Nephron progenitor cell (in vitro differentiated cells): ENCODE measurements at regions not wholly inside any gene's neighbourhood (a gene's known extent, or its start where the extent isn't known, plus 50 kb on each side); places are given as distances from the start of the nearest gene placed in this dataset.

Experiments used
- DNase-seq: peaks from one replicate; pipeline ENCODE4 v3.0.0; 2021
- H3K27ac Mint-ChIP-seq: 2 replicates; pipeline ENCODE4 v1.8.0; 2021; ENCODE audit warnings: mild to moderate bottlenecking, moderate library complexity, mixed read lengths
- H3K27me3 Mint-ChIP-seq: 2 replicates; pipeline ENCODE4 v1.8.0; 2021; ENCODE audit warnings: mild to moderate bottlenecking, low read depth, mixed read lengths; ENCODE audit not compliant: poor library complexity
- H3K36me3 Mint-ChIP-seq: 2 replicates; pipeline ENCODE4 v1.8.0; 2021; ENCODE audit warnings: low read depth, mixed read lengths
- H3K4me1 Mint-ChIP-seq: 2 replicates; pipeline ENCODE4 v1.8.0; 2021; ENCODE audit warnings: mixed read lengths
- H3K4me3 Mint-ChIP-seq: 2 replicates; pipeline ENCODE4 v1.8.0; 2021; ENCODE audit warnings: mild to moderate bottlenecking, moderate library complexity, mixed read lengths
- H3K9me3 Mint-ChIP-seq: 2 replicates; pipeline ENCODE4 v1.8.0; 2021; ENCODE audit warnings: mild to moderate bottlenecking, moderate library complexity, mixed read lengths
- TF ChIP-seq, protein P1 (sequence below): fragments of 200-600 bp; sonication (generic); IDR thresholded peaks from 2 replicates; pipeline ENCODE4 v1.5.0; 2021; ENCODE audit warnings: antibody characterized with exemption

- no peaks in the 10 kb centered on the region for H3K9me3 Mint-ChIP-seq
- DNase-seq: no peak
- H3K27ac Mint-ChIP-seq: no peak overlapping the region
- H3K27me3 Mint-ChIP-seq: no peaks in the 10 kb centered on the region
- no peaks in the 10 kb centered on the region for H3K36me3 Mint-ChIP-seq
- TF ChIP-seq, protein P1, sequence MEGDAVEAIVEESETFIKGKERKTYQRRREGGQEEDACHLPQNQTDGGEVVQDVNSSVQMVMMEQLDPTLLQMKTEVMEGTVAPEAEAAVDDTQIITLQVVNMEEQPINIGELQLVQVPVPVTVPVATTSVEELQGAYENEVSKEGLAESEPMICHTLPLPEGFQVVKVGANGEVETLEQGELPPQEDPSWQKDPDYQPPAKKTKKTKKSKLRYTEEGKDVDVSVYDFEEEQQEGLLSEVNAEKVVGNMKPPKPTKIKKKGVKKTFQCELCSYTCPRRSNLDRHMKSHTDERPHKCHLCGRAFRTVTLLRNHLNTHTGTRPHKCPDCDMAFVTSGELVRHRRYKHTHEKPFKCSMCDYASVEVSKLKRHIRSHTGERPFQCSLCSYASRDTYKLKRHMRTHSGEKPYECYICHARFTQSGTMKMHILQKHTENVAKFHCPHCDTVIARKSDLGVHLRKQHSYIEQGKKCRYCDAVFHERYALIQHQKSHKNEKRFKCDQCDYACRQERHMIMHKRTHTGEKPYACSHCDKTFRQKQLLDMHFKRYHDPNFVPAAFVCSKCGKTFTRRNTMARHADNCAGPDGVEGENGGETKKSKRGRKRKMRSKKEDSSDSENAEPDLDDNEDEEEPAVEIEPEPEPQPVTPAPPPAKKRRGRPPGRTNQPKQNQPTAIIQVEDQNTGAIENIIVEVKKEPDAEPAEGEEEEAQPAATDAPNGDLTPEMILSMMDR: no peak
- H3K4me1 Mint-ChIP-seq: peaks cover 3% of the 10 kb centered on the region
- no peak overlapping the region for H3K4me3 Mint-ChIP-seq
Measured at GRCh38 chr17:52837492-52837891, 679.0 kb upstream of the CA10 start.

- Mint-ChIP-seq H3K27me3 (no peaks in the 10 kb centered on the region), H3K27ac (no peak overlapping the region)
- TF ChIP-seq, protein P1: no peak
Measured at GRCh38 chr17:52831536-52831935, 673.0 kb upstream of the CA10 start.

GRCh38 chr17:52828621-52829020 lies 670.1 kb upstream of the CA10 start:
- no peak for DNase-seq
- TF ChIP-seq, protein P1: no peak
- Mint-ChIP-seq H3K4me1 (no peaks in the 10 kb centered on the region), H3K27me3 (no peaks in the 10 kb centered on the region), H3K27ac (no peak overlapping the region), H3K36me3 (no peaks in the 10 kb centered on the region), H3K4me3 (no peak overlapping the region), H3K9me3 (no peaks in the 10 kb centered on the region)

More at GRCh38 chr17:52831536-52831935, 673.0 kb upstream of the CA10 start:
- H3K36me3 Mint-ChIP-seq: no peaks in the 10 kb centered on the region
- no peaks in the 10 kb centered on the region for H3K9me3 Mint-ChIP-seq
- DNase-seq: no peak
- no peak overlapping the region for H3K4me3 Mint-ChIP-seq
- no peaks in the 10 kb centered on the region for H3K4me1 Mint-ChIP-seq

GRCh38 chr17:52827526-52827925 lies 669.0 kb upstream of the CA10 start:
- no peaks in the 10 kb centered on the region for H3K27me3 Mint-ChIP-seq
- DNase-seq: no peak
- H3K4me1 Mint-ChIP-seq: no peaks in the 10 kb centered on the region
- TF ChIP-seq, protein P1: no peak
- H3K4me3 Mint-ChIP-seq: no peak overlapping the region
- H3K27ac Mint-ChIP-seq: no peak overlapping the region
- H3K36me3 Mint-ChIP-seq: no peaks in the 10 kb centered on the region
- H3K9me3 Mint-ChIP-seq: no peaks in the 10 kb centered on the region

DNA sequence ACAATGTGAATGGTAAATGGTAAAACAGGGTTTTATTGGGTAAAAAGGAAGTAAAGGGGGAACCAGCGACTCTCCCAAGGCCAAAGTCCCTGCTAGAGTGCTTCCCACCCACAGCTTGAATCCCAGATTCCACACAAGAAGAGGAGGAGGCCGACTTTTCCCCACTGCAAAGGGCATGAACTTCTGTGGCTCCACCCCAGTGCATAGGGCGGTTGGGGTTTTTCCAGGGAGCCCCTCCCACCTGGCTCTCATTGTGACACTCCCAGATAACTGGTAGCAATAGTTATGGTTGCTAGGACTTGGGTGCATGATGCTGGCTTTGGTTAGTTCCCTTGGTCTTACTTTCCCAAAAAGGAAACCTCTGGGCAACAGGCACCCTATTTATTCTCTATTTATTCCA lies 666.0 kb upstream of the CA10 start:
- no peak overlapping the region for H3K27ac Mint-ChIP-seq
- H3K4me3 Mint-ChIP-seq: no peak overlapping the region
- TF ChIP-seq, protein P1: no peak
- H3K27me3 Mint-ChIP-seq: no peaks in the 10 kb centered on the region
- no peaks in the 10 kb centered on the region for H3K4me1 Mint-ChIP-seq
- no peaks in the 10 kb centered on the region for H3K36me3 Mint-ChIP-seq
- DNase-seq: no peak
- H3K9me3 Mint-ChIP-seq: no peaks in the 10 kb centered on the region

DNA sequence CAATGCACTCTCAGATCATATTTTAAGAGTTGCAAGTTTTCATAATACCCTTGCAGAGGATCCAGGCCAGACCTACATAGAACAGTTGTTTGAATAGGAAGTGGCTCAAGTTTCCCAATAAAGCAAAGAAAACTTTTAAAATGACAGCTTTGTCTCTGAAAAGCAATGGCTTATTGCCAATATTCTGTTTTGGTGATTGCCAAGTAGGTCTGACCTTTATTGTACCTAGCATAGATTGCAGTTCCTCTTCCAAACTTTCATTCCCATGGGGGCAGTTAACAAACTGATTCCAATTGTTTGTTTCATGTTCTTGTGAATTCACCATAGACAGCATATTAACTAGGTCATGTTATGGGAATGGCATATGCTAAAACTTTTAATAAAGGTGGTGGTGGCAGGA lies 664.6 kb upstream of the CA10 start:
- DNase-seq: no peak
- TF ChIP-seq, protein P1: no peak
- H3K27ac Mint-ChIP-seq: no peak overlapping the region
- no peaks in the 10 kb centered on the region for H3K36me3 Mint-ChIP-seq
- H3K9me3 Mint-ChIP-seq: no peaks in the 10 kb centered on the region
- H3K27me3 Mint-ChIP-seq: no peaks in the 10 kb centered on the region
- no peaks in the 10 kb centered on the region for H3K4me1 Mint-ChIP-seq
- H3K4me3 Mint-ChIP-seq: no peak overlapping the region
